Ectodermal cell (in vitro differentiated cells): ENCODE measurements at regions not wholly inside any gene's neighbourhood (a gene's known extent, or its start where the extent isn't known, plus 50 kb on each side); places are given as distances from the start of the nearest gene placed in this dataset.

Experiments
- H3K27ac ChIP-seq: 2 replicates; pipeline ENCODE4 v1.7.0; 2013; ENCODE audit warnings: mild to moderate bottlenecking, low read depth, low read length; ENCODE audit not compliant: insufficient read depth, poor library complexity, severe bottlenecking
- H3K27me3 ChIP-seq: 2 replicates; pipeline ENCODE4 v1.7.0; 2013; ENCODE audit warnings: mild to moderate bottlenecking, low read length; ENCODE audit not compliant: insufficient read depth, control insufficient read depth, poor library complexity, severe bottlenecking
- H3K36me3 ChIP-seq: one replicate; pipeline ENCODE4 v1.7.0; 2013; ENCODE audit warnings: low read length; ENCODE audit not compliant: control insufficient read depth, insufficient read depth
- H3K4me1 ChIP-seq: one replicate; pipeline ENCODE4 v1.7.0; 2013; ENCODE audit warnings: low read length; ENCODE audit not compliant: control insufficient read depth, insufficient read depth
- H3K4me3 ChIP-seq: 2 replicates; pipeline ENCODE4 v1.7.0; 2013; ENCODE audit warnings: low read depth, low read length, control low read depth; ENCODE audit not compliant: insufficient read depth
- H3K9me3 ChIP-seq: 2 replicates; pipeline ENCODE4 v1.7.0; 2013; ENCODE audit warnings: mild to moderate bottlenecking, low read length, moderate library complexity; ENCODE audit not compliant: control insufficient read depth
- WGBS, 2 experiments: methylation state at CpG; one replicate each; pipeline ENCODE4 v1.1.7; 2013; ENCODE audit warnings: missing lambda C conversion rate in 2 of 2; 5-methylcytosine and 5-hydroxymethylcytosine counted together

DNA sequence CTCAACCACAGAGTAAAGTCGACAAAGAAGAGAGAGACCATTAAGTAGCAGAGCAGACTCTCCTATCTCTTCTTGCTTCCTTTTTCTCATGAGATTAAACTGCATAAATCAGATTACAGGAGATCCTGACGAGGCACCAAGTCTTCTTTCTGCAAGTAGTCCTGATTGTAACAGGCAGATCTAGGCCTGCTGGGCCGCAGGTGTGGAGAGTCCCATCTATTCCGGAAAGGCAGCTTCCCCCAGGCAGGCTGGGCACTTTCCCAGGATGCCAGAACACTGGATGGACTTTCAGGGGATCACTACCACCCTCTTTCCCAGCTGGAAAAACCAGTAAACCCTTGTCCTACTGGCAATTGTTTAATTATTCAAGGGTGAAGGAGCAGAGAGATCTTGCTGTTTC, 173.0 kb upstream of the CADM1 start:
- H3K4me3 ChIP-seq, result no peak overlapping the region
- H3K27me3 ChIP-seq, result no peaks in the 10 kb centered on the region
- peaks cover 38% of the 10 kb centered on the region for H3K4me1 ChIP-seq
- H3K9me3 ChIP-seq, result no peaks in the 10 kb centered on the region
- no peaks in the 10 kb centered on the region for H3K36me3 ChIP-seq
- H3K27ac ChIP-seq, result no peak overlapping the region
- 85 to 90% methylated on average over 4 of the region's 4 CpGs for WGBS, 2 experiments

DNA sequence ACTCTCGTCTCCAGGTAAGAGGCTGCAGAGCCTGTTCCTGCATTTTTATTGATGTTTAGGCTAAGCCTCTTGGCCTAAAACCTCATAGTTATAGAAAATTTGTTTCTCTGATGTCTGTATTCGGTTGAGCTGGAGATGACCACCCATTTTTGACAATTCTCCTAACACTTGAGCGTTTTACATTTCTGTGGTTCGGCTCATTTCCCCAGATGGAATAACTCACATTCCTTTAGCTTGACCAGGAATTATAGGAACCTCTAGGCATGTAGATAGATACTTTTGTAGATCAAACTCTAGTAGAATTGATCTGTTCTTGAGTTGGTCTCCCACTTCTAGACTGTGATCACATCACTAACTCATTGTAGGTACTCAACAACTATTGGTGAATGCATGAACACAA, 172.6 kb upstream of the CADM1 start:
- Histone ChIP-seq H3K4me1 (peaks cover 38% of the 10 kb centered on the region), H3K4me3 (no peak overlapping the region), H3K27ac (no peak overlapping the region), H3K27me3 (no peaks in the 10 kb centered on the region), H3K36me3 (no peaks in the 10 kb centered on the region), H3K9me3 (no peaks in the 10 kb centered on the region)
- WGBS, 2 experiments, result 86 to 93% methylated on average over 4 of the region's 4 CpGs

DNA sequence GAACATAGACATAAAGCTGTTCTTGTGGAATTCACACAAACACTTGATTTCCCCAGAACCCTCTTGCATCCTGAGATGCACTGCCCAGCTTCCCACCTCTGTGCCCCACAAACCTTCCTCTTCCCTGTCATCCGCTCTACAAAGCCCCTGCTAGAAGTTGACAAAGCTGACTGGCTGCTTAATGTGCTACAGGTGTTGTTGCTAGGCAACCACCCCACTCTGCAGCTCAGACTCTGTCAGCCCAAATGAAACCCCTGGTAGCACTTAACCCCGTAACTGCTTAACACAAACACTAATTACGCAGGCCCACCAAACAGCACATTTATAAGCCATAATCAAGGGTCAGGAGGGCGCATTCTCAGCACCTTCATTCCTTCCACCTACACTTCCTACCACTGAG, 172.0 kb upstream of the CADM1 start:
- no peaks in the 10 kb centered on the region for H3K36me3 ChIP-seq
- peaks cover 38% of the 10 kb centered on the region for H3K4me1 ChIP-seq
- WGBS, 2 experiments, result 68 to 70% methylated on average over 4 of the region's 4 CpGs
- no peak overlapping the region for H3K4me3 ChIP-seq
- H3K27ac ChIP-seq, result no peak overlapping the region
- H3K27me3 ChIP-seq, result no peaks in the 10 kb centered on the region
- no peaks in the 10 kb centered on the region for H3K9me3 ChIP-seq

DNA sequence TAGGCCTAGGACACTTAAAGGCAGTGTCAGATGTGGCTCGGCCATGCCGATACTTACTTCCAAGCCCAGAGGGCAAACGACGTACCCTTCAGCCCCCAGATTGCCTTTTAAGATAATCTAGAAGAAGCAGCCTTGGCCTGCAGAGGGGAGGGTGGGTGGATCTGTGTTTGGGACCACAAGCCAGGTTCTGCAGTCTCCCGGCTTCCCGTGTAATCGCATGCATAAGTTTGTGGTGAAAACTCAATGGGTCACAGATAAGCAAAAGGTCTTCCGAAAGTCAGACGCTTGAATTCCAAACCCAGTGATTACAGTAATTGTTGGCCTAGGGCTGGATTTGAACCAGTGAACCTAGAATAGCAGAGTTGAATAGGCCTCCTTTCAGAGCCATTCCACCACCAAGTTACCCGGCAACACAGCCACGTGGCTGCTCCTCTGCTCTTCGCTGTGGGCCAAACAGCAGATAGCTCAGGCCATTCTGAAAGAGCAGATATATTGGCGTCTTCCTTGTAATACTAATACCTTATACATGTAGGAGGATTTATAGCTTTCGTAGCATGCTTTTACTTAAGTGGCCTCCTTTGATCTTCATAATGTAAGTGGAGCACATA, 170.8 kb upstream of the CADM1 start:
- H3K4me1 ChIP-seq, result peaks cover 44% of the 10 kb centered on the region
- no peaks in the 10 kb centered on the region for H3K9me3 ChIP-seq
- H3K27ac ChIP-seq, result no peak overlapping the region
- WGBS, 2 experiments, result 88 to 93% methylated on average over 12 to 14 of the region's 14 CpGs
- H3K4me3 ChIP-seq, result no peak overlapping the region
- no peaks in the 10 kb centered on the region for H3K36me3 ChIP-seq
- H3K27me3 ChIP-seq, result no peaks in the 10 kb centered on the region

GRCh38 chr11:115674176-115674936, 170.1 kb upstream of the CADM1 start:
- no peaks in the 10 kb centered on the region for H3K9me3 ChIP-seq
- no peak overlapping the region for H3K4me3 ChIP-seq
- H3K27me3 ChIP-seq, result no peaks in the 10 kb centered on the region
- no peak overlapping the region for H3K27ac ChIP-seq
- H3K4me1 ChIP-seq, result peaks cover 44% of the 10 kb centered on the region
- WGBS, 2 experiments, result 63 to 69% methylated on average over 16 of the region's 16 CpGs
- no peaks in the 10 kb centered on the region for H3K36me3 ChIP-seq

DNA sequence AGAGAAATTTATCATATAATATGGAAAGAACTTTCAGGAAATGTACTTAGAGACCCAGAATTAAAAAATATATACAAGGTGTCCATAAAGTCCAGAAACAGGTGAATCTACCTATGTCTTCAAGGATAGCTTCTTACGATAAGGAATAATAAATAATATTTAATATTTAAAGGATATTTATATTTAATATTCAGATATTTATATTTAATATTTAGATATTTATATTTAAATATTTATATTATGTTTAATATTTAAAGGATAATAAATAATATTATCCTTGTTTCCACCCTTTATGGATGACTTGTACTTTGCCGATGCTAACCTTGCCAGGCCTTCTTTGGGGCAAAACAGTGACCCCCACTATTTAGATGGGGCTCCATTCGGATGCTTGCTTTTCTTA, 169.5 kb upstream of the CADM1 start:
- Histone ChIP-seq H3K36me3 (no peaks in the 10 kb centered on the region), H3K27ac (no peak overlapping the region), H3K9me3 (no peaks in the 10 kb centered on the region), H3K27me3 (no peaks in the 10 kb centered on the region), H3K4me3 (no peak overlapping the region), H3K4me1 (peaks cover 44% of the 10 kb centered on the region)
- WGBS, 2 experiments, result 90 to 95% methylated on average over 2 of the region's 3 CpGs

DNA sequence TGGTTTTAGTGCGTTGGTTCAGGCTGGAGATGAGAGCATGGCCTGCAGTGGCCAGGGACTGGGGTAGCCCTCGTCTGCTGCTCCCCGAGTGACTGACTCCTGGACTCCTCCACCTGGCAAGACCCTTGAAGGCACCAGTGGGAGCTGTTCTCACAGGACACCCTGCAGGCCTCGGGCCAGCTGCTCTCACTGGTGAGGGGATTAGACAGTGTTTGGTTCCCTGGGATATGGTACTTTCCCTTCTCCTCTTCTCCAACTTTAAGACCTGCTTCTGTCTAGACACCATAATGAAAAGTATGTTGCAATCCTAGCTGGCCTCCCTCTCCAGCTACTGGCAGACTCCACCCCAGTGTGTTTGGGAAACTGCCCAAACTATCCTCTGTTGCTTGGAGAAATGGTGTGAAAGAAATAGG, 168.8 kb upstream of the CADM1 start:
- H3K27ac ChIP-seq, result no peak overlapping the region
- no peaks in the 10 kb centered on the region for H3K36me3 ChIP-seq
- H3K4me3 ChIP-seq, result no peak overlapping the region
- WGBS, 2 experiments, result 89 to 91% methylated on average over 4 of the region's 4 CpGs
- H3K4me1 ChIP-seq, result peaks cover 42% of the 10 kb centered on the region
- no peaks in the 10 kb centered on the region for H3K9me3 ChIP-seq
- H3K27me3 ChIP-seq, result no peaks in the 10 kb centered on the region

DNA sequence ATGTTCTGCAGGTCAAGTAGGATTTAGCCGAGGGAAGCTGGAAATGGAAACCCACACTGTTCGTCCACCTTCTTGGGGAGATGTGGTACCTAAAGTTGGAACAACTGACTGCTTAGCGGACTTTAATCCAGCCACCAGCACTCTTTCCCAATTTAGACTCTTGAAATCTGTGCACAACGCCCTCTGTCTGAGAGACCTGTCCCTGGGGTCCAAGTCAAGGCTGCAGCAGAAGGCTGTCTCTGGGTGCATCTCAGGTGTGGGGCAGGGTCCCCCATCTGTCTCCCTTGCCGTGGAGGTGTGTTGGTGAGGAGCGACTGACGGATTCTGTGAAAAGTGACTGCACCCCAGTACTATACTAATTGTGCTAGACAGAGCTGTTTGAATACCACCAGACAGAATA, 168.2 kb upstream of the CADM1 start:
- no peaks in the 10 kb centered on the region for H3K9me3 ChIP-seq
- no peak overlapping the region for H3K4me3 ChIP-seq
- H3K27ac ChIP-seq, result no peak overlapping the region
- WGBS, 2 experiments, result 90 to 93% methylated on average over 7 of the region's 7 CpGs
- H3K27me3 ChIP-seq, result no peaks in the 10 kb centered on the region
- H3K4me1 ChIP-seq, result peaks cover 36% of the 10 kb centered on the region
- no peaks in the 10 kb centered on the region for H3K36me3 ChIP-seq

DNA sequence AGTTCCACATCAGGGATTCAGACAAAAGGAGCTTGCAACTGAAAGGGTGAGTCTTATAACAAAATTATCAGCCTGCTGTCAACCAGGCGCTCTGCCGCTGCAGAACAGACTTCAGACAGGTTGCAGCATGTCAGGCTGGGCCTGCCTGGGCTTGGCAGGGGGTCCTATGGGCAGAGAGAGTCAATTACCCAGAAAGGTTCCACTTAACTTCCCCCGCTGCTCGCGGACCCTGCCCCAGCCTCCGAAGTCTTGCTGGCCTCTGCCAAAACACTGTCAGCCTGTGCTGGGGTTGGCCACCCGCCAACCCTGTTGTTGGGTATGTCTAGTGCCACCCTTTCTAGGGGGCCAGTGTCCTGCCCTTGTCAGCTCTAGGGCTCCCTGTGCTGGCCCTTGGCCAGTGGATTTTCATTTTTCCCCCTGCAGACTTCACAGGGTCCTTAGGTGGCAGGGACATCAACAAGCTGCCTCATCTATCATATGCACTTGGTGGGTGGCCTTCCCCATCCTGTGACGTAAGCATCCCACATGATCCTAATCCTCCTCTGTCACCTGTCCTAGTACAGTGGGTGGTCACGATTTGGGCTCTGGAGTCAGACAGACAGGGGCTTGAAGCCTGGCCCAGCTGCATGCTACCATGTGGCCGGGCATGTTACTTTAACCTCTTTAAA, 166.5 kb upstream of the CADM1 start:
- H3K4me1 ChIP-seq, result peaks cover 39% of the 10 kb centered on the region
- H3K4me3 ChIP-seq, result no peak overlapping the region
- WGBS, 2 experiments, result 82 to 83% methylated on average over 10 of the region's 10 CpGs
- H3K27ac ChIP-seq, result no peak overlapping the region
- no peaks in the 10 kb centered on the region for H3K36me3 ChIP-seq
- H3K27me3 ChIP-seq, result no peaks in the 10 kb centered on the region
- no peaks in the 10 kb centered on the region for H3K9me3 ChIP-seq

DNA sequence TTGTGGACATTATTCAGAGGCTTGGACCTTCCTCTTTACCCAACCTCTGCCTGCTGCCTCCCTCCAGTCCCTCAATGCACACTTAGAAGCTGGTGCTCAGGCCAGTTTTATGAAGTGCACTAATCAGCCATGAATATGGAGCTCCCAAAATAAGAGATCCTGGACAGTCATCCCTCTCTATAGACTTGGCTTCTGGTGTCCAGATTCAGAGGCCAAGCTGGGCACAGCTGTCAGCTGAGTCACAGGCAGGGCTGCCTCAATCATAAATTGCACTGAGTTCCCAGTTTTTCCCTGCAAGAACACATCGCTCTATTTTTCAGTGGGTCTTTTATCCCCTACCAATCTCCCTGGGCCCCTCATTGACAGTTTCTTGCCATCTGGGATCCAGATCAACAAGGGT, 161.7 kb upstream of the CADM1 start:
- peaks cover 25% of the 10 kb centered on the region for H3K4me1 ChIP-seq
- H3K4me3 ChIP-seq, result no peak overlapping the region
- 94 to 97% methylated on average over 1 of the region's 1 CpG for WGBS, 2 experiments
- H3K9me3 ChIP-seq, result no peaks in the 10 kb centered on the region
- no peaks in the 10 kb centered on the region for H3K36me3 ChIP-seq
- H3K27ac ChIP-seq, result no peak overlapping the region
- H3K27me3 ChIP-seq, result peaks cover 1% of the 10 kb centered on the region
